Neural progenitor cell (in vitro differentiated cells): ENCODE measurements at regions not wholly inside any gene's neighbourhood (a gene's known extent, or its start where the extent isn't known, plus 50 kb on each side); places are given as distances from the start of the nearest gene placed in this dataset.

Experiments
- EZH2 ChIP-seq: fragments of 200-600 bp; sonication (generic); IDR thresholded peaks from 2 replicates; pipeline ENCODE4 v1.6.1; 2017; ENCODE audit warnings: antibody characterized with exemption, mild to moderate bottlenecking, moderate library complexity
- TF ChIP-seq, protein P1 (sequence below): fragments of 200-600 bp; sonication (generic); IDR thresholded peaks from 2 replicates; pipeline ENCODE4 v1.5.1; 2017; ENCODE audit warnings: antibody characterized with exemption, mild to moderate bottlenecking

DNA sequence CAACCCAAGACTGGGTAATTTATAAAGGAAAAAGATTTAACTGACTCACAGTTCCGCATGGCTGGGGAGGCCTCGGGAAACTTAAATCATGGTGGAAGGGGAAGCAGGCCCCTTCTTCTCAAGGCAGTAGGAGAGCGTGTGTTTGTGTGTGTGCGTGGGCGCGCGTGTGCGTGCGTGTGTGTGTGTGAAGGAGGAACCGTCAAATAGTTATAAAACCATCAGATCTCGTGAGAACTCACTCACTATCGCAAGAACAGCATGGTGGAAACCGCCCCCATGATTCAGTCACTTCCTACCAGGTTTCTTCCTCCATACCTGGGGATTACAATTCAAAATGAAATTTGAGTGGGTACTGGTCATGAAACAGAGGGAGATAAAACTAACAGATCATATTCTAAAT is 220.1 kb upstream of the EYS start:
- TF ChIP-seq, protein P1, sequence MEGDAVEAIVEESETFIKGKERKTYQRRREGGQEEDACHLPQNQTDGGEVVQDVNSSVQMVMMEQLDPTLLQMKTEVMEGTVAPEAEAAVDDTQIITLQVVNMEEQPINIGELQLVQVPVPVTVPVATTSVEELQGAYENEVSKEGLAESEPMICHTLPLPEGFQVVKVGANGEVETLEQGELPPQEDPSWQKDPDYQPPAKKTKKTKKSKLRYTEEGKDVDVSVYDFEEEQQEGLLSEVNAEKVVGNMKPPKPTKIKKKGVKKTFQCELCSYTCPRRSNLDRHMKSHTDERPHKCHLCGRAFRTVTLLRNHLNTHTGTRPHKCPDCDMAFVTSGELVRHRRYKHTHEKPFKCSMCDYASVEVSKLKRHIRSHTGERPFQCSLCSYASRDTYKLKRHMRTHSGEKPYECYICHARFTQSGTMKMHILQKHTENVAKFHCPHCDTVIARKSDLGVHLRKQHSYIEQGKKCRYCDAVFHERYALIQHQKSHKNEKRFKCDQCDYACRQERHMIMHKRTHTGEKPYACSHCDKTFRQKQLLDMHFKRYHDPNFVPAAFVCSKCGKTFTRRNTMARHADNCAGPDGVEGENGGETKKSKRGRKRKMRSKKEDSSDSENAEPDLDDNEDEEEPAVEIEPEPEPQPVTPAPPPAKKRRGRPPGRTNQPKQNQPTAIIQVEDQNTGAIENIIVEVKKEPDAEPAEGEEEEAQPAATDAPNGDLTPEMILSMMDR, result no peak
- no peak for TF ChIP-seq EZH2
